WERI-Rb-1 (cell line): ENCODE measurements at regions not wholly inside any gene's neighbourhood (a gene's known extent, or its start where the extent isn't known, plus 50 kb on each side); places are given as distances from the start of the nearest gene placed in this dataset.

Experiments
- DNase-seq: peaks from one replicate; pipeline ENCODE4 v3.0.0-alpha.2; 2020
- H3K27ac ChIP-seq: fragments of 250-450 bp; sonication (Bioruptor Pico); 2 replicates; pipeline ENCODE4 v1.5.1; 2020; ENCODE audit warnings: mild to moderate bottlenecking, moderate library complexity
- H3K27me3 ChIP-seq: fragments of 250-450 bp; sonication (Bioruptor Pico); 2 replicates; pipeline ENCODE4 v1.5.1; 2021; ENCODE audit warnings: mild to moderate bottlenecking, low read depth, moderate library complexity; ENCODE audit not compliant: insufficient read depth, severe bottlenecking
- H3K36me3 ChIP-seq: fragments of 250-450 bp; sonication (Bioruptor Pico); 2 replicates; pipeline ENCODE4 v1.5.1; 2020; ENCODE audit warnings: mild to moderate bottlenecking, moderate library complexity
- H3K4me3 ChIP-seq: 2 replicates; pipeline ENCODE4 v1.5.1; 2011; ENCODE audit warnings: low read depth, mild to moderate bottlenecking, control low read depth, low read length
- H3K9me3 ChIP-seq: fragments of 250-450 bp; sonication (Bioruptor Pico); 2 replicates; pipeline ENCODE4 v1.5.1; 2021; ENCODE audit warnings: mild to moderate bottlenecking, moderate library complexity; ENCODE audit not compliant: severe bottlenecking
- CTCF ChIP-seq: IDR thresholded peaks from 2 replicates; pipeline ENCODE4 v1.5.1; 2011; ENCODE audit warnings: low read depth, mild to moderate bottlenecking, control low read depth, inconsistent platforms, low read length

- TF ChIP-seq CTCF = peak; percentile 63
- no peak overlapping the region for H3K27ac ChIP-seq
- DNase-seq = peak; percentile 26
- no peaks in the 10 kb centered on the region for H3K9me3 ChIP-seq
- no peak overlapping the region for H3K4me3 ChIP-seq
- no peaks in the 10 kb centered on the region for H3K27me3 ChIP-seq
- no peaks in the 10 kb centered on the region for H3K36me3 ChIP-seq
These were observed 1495.6 kb upstream of the CDH6 start for GRCh38 chr5:29697785-29698414.

DNA sequence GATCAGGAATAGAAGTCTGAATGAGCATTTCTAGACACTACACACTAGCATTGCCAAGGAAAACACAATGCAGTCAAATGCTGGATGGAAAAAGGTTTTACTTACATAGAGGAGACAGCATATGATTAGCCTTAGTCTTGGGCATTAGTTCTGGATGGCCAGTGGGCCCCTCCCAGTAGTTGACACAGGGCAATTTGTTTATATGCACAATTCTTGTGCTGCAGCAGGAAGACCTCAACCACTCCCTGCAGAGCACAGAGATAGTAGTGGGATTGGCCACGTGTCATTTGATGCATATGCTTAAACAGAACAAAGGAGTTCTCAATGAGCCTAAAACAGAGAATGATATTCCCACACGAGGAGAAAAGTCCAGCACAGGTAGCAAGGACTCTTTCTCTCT lies 1496.2 kb upstream of the CDH6 start:
- H3K4me3 ChIP-seq = no peak overlapping the region

GRCh38 chr5:29672678-29673077 lies 1520.8 kb upstream of the CDH6 start:
- DNase-seq = no peak

More for the DNA sequence above, 1496.2 kb upstream of the CDH6 start:
- DNase-seq = no peak
- Histone ChIP-seq H3K27me3 (no peaks in the 10 kb centered on the region), H3K27ac (no peak overlapping the region), H3K36me3 (no peaks in the 10 kb centered on the region), H3K9me3 (no peaks in the 10 kb centered on the region)
- TF ChIP-seq CTCF = no peak

DNA sequence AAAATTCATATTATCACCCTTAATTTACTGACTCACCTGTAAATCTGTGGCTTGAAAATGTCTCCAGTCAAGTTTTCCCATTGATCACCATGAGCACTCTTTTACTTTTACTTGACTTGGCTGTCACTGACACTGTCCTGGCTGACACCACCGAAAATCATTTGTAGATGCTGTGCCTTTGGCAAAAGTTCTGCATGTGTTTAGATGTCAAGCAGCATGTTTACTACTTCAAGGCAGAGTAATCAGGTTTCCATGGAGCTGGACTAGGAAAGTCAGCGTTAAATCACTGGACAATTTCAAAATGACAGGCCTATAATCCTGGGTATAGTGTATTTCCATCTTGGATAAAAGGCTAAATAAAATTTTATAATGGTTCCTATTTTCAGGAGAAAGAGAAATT lies 1530.6 kb upstream of the CDH6 start:
- H3K36me3 ChIP-seq = no peaks in the 10 kb centered on the region
- H3K4me3 ChIP-seq = no peak overlapping the region
- no peak for DNase-seq
- peaks cover 3% of the 10 kb centered on the region for H3K9me3 ChIP-seq
- TF ChIP-seq CTCF = no peak
- H3K27me3 ChIP-seq = no peaks in the 10 kb centered on the region
- H3K27ac ChIP-seq = no peak overlapping the region

More at GRCh38 chr5:29672678-29673077, 1520.8 kb upstream of the CDH6 start:
- no peaks in the 10 kb centered on the region for H3K27me3 ChIP-seq
- H3K9me3 ChIP-seq = no peaks in the 10 kb centered on the region
- H3K36me3 ChIP-seq = no peaks in the 10 kb centered on the region
- no peak for TF ChIP-seq CTCF
- no peak overlapping the region for H3K4me3 ChIP-seq
- no peak overlapping the region for H3K27ac ChIP-seq

GRCh38 chr5:29654954-29655353 lies 1538.5 kb upstream of the CDH6 start:
- Histone ChIP-seq H3K4me3 (no peak overlapping the region), H3K9me3 (no peaks in the 10 kb centered on the region), H3K27ac (no peak overlapping the region), H3K27me3 (no peaks in the 10 kb centered on the region), H3K36me3 (no peaks in the 10 kb centered on the region)
- DNase-seq = no peak
- TF ChIP-seq CTCF = no peak

DNA sequence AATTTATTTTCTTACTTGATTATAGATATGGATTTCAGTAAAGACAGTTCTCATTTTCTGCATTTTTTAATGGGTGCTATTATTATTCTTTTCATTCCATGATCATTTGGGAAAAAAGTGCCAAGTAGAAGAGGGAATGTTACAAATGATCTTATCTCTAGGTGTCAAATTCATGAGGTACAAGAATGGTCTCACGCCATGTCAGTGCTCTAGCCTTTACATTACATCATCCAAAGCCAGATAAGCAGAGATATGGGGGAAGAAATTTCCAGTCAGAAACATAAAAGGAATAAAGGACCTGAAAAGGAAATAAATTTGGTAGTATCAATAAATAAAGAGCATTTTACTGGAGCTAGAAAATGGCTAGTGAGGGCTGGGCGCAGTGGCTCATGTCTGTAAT lies 1544.2 kb upstream of the CDH6 start:
- no peaks in the 10 kb centered on the region for H3K27me3 ChIP-seq
- no peak overlapping the region for H3K27ac ChIP-seq
- no peaks in the 10 kb centered on the region for H3K9me3 ChIP-seq
- no peaks in the 10 kb centered on the region for H3K36me3 ChIP-seq
- no peak for DNase-seq
- no peak for TF ChIP-seq CTCF
- H3K4me3 ChIP-seq = no peak overlapping the region
